ENCODE measurements at regions not wholly inside any gene's neighbourhood (a gene's known extent, or its start where the extent isn't known, plus 50 kb on each side); places are given as distances from the start of the nearest gene placed in this dataset.

DNA sequence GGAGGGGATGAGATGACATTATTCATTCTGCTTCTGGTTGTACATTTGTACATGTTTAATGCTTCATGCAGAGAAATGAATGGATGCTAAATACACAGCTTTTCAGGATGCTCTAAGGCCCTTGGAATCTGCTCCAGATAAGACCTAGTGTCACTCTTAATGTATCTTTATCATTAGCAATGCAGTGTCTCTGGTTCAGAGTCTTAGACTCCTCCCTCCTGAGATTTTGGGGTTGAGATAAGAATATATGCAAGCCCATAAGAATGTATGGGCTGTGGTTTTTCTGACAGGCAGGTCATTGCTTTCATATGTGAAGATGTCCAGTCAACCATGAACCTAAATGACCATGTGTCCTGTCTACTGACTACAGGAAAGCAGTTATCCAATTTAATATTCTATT is 415.5 kb downstream of the RPS6KC1 start:
- Histone ChIP-seq H4K20me1 (ENCODE audit: insufficient read depth) (no peaks in the 10 kb centered on the region), H3F3A (ENCODE audit: insufficient read depth, low read length, poor library complexity, severe bottlenecking) (no peaks in the 10 kb centered on the region), H3K9me3 (ENCODE audit: low read length) (no peaks in the 10 kb centered on the region), H3K27ac (ENCODE audit: low read length) (no peak overlapping the region), H3K9me2 (ENCODE audit: insufficient read depth, low read length) (no peaks in the 10 kb centered on the region), H2AFZ (ENCODE audit: low read depth, low read length) (no peak overlapping the region), H3K27me3 (ENCODE audit: insufficient read depth, low read depth, low read length) (no peaks in the 10 kb centered on the region), H3K9ac (ENCODE audit: low read length) (no peak overlapping the region), H3K36me3 (ENCODE audit: insufficient read depth, low read length) (no peaks in the 10 kb centered on the region), H3K79me2 (replicated peaks; ENCODE audit: insufficient read depth, low read length) (no peaks in the 10 kb centered on the region), H3K4me2 (ENCODE audit: low read length) (no peak overlapping the region), H3K4me3 (ENCODE audit: low read length) (no peak overlapping the region)
- TF ChIP-seq POLR2AphosphoS5 (IDR thresholded peaks at IDR 0.05) (no peak), TAF1 (IDR thresholded peaks at IDR 0.05; ENCODE audit: low read depth) (no peak), EP300 (conservative IDR thresholded peaks at IDR 0.05; ENCODE audit: poor library complexity, severe bottlenecking) (no peak), REST (IDR thresholded peaks at IDR 0.05; ENCODE audit: borderline replicate concordance) (no peak), MXI1 (conservative IDR thresholded peaks at IDR 0.05; ENCODE audit: poor library complexity, severe bottlenecking) (no peak), SMC3 (conservative IDR thresholded peaks at IDR 0.05; ENCODE audit: poor library complexity) (no peak), RAD21 (conservative IDR thresholded peaks at IDR 0.05) (no peak), EZH2 (IDR thresholded peaks at IDR 0.05; ENCODE audit: borderline replicate concordance, insufficient read depth, low read length, poor library complexity, severe bottlenecking) (no peak)
- TF ChIP-seq, protein P1, sequence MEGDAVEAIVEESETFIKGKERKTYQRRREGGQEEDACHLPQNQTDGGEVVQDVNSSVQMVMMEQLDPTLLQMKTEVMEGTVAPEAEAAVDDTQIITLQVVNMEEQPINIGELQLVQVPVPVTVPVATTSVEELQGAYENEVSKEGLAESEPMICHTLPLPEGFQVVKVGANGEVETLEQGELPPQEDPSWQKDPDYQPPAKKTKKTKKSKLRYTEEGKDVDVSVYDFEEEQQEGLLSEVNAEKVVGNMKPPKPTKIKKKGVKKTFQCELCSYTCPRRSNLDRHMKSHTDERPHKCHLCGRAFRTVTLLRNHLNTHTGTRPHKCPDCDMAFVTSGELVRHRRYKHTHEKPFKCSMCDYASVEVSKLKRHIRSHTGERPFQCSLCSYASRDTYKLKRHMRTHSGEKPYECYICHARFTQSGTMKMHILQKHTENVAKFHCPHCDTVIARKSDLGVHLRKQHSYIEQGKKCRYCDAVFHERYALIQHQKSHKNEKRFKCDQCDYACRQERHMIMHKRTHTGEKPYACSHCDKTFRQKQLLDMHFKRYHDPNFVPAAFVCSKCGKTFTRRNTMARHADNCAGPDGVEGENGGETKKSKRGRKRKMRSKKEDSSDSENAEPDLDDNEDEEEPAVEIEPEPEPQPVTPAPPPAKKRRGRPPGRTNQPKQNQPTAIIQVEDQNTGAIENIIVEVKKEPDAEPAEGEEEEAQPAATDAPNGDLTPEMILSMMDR (IDR thresholded peaks at IDR 0.05; ENCODE audit: poor library complexity, severe bottlenecking): no peak

- H2AFZ ChIP-seq (ENCODE audit: low read depth, low read length): no peak overlapping the region
- no peak overlapping the region for H3K4me2 ChIP-seq (ENCODE audit: low read length)
- H3K27ac ChIP-seq (ENCODE audit: low read length): no peak overlapping the region
- no peaks in the 10 kb centered on the region for H3K9me3 ChIP-seq (ENCODE audit: low read length)
- no peaks in the 10 kb centered on the region for H3K27me3 ChIP-seq (ENCODE audit: insufficient read depth, low read depth, low read length)
- H3K4me3 ChIP-seq (ENCODE audit: low read length): no peak overlapping the region
- no peaks in the 10 kb centered on the region for H3F3A ChIP-seq (ENCODE audit: insufficient read depth, low read length, poor library complexity, severe bottlenecking)
- no peak for TF ChIP-seq TAF1 (IDR thresholded peaks at IDR 0.05; ENCODE audit: low read depth)
- no peak for TF ChIP-seq SMC3 (conservative IDR thresholded peaks at IDR 0.05; ENCODE audit: poor library complexity)
- TF ChIP-seq REST (IDR thresholded peaks at IDR 0.05; ENCODE audit: borderline replicate concordance): no peak
- TF ChIP-seq MXI1 (conservative IDR thresholded peaks at IDR 0.05; ENCODE audit: poor library complexity, severe bottlenecking): no peak
- no peak for TF ChIP-seq EP300 (conservative IDR thresholded peaks at IDR 0.05; ENCODE audit: poor library complexity, severe bottlenecking)
- TF ChIP-seq RAD21 (conservative IDR thresholded peaks at IDR 0.05): no peak
- TF ChIP-seq EZH2 (IDR thresholded peaks at IDR 0.05; ENCODE audit: borderline replicate concordance, insufficient read depth, low read length, poor library complexity, severe bottlenecking): no peak
- TF ChIP-seq, protein P1 (IDR thresholded peaks at IDR 0.05; ENCODE audit: poor library complexity, severe bottlenecking): no peak
- no peaks in the 10 kb centered on the region for H3K79me2 ChIP-seq (replicated peaks; ENCODE audit: insufficient read depth, low read length)
- H3K36me3 ChIP-seq (ENCODE audit: insufficient read depth, low read length): no peaks in the 10 kb centered on the region
- H4K20me1 ChIP-seq (ENCODE audit: insufficient read depth): no peaks in the 10 kb centered on the region
- H3K9me2 ChIP-seq (ENCODE audit: insufficient read depth, low read length): no peaks in the 10 kb centered on the region
- H3K9ac ChIP-seq (ENCODE audit: low read length): no peak overlapping the region
Measured at GRCh38 chr1:213474054-213474453, 423.0 kb downstream of the RPS6KC1 start.
